Ascending aorta (tissue), 2 donors: ENCODE measurements at regions not wholly inside any gene's neighbourhood (a gene's known extent, or its start where the extent isn't known, plus 50 kb on each side); places are given as distances from the start of the nearest gene placed in this dataset.

Source experiments
- DNase-seq, 2 donors: peaks; one replicate each; pipeline ENCODE4 v3.0.0-alpha.2; 2019; ENCODE audit warnings: low spot score in 2 of 2
- H3K27ac ChIP-seq, 2 donors: fragments of 200-600 bp; sonication (generic); one replicate each; pipeline ENCODE4 v1.5.1; 2016 to 2017; ENCODE audit warnings: mild to moderate bottlenecking in 1 of 2
- H3K27me3 ChIP-seq: fragments of 200-600 bp; sonication (generic); one replicate; pipeline ENCODE4 v1.5.1; 2017
- H3K36me3 ChIP-seq, 2 donors: fragments of 200-600 bp; sonication (generic); one replicate each; pipeline ENCODE4 v1.5.1; 2016
- H3K4me1 ChIP-seq, 2 donors: fragments of 200-600 bp; sonication (generic); one replicate each; pipeline ENCODE4 v1.5.1; 2016 to 2017; ENCODE audit warnings: mild to moderate bottlenecking in 1 of 2
- H3K4me3 ChIP-seq, 2 donors: fragments of 200-600 bp; sonication (generic); one replicate each; pipeline ENCODE4 v1.5.1; 2016 to 2017; ENCODE audit warnings: mild to moderate bottlenecking in 1 of 2
- H3K9me3 ChIP-seq, 2 donors: fragments of 200-600 bp; sonication (generic); one replicate each; pipeline ENCODE4 v1.5.1; 2016
- intact Hi-C: fragments of 100-400 bp; cut with DNase I; formaldehyde crosslinking; loops from one replicate; pipeline ENCODE4 v1.15.1; 2023
- TF ChIP-seq, protein P1 (sequence below), 3 experiments: fragments of 200-600 bp in 2 of 3; fragments of 450-650 bp in 1 of 3; sonication (generic) in 2 of 3; IDR thresholded peaks; one replicate each; pipeline ENCODE4 v1.5.1; 2016 to 2019; ENCODE audit warnings: antibody characterized with exemption in 3 of 3, mild to moderate bottlenecking in 1 of 3, moderate library complexity in 1 of 3

DNA sequence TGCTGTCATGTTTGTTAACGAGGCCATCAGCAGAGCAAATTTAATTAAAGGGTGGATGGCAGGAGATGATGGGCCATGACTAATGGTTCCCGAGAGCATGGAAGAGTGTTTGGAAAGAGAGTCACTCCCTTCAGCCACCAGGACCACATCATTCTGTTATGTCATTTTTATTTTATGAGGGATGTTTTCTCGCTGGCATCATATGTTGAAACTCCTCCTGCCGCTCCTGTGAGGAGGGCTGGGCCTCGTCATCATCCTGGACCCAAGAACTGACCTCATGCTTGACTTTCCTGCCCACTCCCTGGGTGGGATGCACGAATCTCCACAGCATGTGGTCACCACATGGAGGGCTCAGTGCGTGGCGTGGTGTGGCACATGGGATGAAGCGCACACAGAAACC, 86.4 kb upstream of the FRMD1 start:
- H3K9me3 ChIP-seq, result no peaks in the 10 kb centered on the region
- no peak overlapping the region for H3K27ac ChIP-seq
- no peak for DNase-seq
- intact Hi-C loops, result no loop called here
- no peaks in the 10 kb centered on the region for H3K4me1 ChIP-seq
- no peak overlapping the region for H3K4me3 ChIP-seq
- TF ChIP-seq, protein P1, sequence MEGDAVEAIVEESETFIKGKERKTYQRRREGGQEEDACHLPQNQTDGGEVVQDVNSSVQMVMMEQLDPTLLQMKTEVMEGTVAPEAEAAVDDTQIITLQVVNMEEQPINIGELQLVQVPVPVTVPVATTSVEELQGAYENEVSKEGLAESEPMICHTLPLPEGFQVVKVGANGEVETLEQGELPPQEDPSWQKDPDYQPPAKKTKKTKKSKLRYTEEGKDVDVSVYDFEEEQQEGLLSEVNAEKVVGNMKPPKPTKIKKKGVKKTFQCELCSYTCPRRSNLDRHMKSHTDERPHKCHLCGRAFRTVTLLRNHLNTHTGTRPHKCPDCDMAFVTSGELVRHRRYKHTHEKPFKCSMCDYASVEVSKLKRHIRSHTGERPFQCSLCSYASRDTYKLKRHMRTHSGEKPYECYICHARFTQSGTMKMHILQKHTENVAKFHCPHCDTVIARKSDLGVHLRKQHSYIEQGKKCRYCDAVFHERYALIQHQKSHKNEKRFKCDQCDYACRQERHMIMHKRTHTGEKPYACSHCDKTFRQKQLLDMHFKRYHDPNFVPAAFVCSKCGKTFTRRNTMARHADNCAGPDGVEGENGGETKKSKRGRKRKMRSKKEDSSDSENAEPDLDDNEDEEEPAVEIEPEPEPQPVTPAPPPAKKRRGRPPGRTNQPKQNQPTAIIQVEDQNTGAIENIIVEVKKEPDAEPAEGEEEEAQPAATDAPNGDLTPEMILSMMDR (IDR thresholded peaks at IDR 0.05), result no peak
- no peaks in the 10 kb centered on the region for H3K36me3 ChIP-seq
- no peaks in the 10 kb centered on the region for H3K27me3 ChIP-seq

DNA sequence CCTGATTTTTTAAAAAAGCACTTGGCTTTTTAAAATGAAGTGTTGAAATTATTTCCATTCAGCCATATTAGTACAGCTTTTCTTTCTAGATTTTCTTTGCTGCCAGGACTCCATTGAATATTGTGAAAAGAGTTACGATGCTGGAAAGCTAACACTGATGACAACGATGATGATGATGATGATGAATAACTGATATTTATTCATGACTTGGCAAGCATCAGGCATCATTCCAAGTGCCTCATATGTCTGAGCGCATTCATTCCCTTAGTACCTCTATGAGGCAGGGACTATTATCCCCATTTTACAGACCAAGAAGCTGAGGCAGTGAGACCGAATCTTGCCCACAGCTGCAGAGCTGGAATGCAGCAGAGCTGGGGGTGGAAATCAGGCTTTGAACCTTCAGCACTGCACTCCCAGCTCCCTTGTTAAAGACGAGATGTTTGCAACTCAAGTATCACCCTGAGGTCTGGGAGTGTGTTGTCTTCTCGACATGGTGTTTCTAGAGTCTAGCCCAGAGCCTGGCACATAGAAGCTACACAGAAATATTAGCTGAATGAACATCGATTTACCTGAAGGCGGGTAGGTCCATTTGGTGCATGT, 85.5 kb upstream of the FRMD1 start:
- Histone ChIP-seq H3K9me3 (no peaks in the 10 kb centered on the region), H3K36me3 (no peaks in the 10 kb centered on the region), H3K27ac (no peak overlapping the region), H3K27me3 (no peaks in the 10 kb centered on the region), H3K4me3 (no peak overlapping the region), H3K4me1 (no peaks in the 10 kb centered on the region)
- intact Hi-C loops, result no loop called here
- TF ChIP-seq, protein P1 (IDR thresholded peaks at IDR 0.05), result no peak
- no peak for DNase-seq

DNA sequence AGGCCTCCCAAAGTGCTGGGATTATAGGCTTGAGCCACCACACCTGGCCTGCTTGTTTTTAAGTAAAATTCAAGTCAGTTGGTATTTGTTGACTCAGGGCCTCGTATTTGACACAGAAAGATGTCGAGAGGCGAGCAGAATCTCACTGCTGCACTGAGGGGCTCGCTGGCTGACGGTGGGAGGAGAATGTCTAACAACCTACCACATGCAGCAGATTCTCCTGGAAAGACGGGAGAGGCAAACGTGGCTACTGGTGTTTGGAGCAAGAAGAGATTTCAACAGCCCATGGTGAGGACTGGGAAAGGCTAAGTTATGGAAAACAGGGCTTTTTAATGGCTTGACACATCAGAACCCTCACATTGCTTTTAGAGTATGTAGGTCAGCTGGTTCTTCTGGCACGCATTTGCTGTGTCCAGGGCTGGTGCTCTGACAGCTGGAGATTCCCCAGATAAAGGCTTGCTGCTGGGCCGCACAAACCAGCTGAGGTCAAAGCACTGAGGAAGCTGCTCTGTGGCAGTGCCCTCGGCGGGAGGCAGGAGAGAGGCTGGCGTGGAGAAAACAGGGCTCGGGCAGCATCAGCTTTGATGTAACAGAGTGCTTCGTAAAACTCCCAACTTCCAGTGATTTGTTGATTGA, 84.2 kb upstream of the FRMD1 start:
- H3K27ac ChIP-seq, result no peak overlapping the region

DNA sequence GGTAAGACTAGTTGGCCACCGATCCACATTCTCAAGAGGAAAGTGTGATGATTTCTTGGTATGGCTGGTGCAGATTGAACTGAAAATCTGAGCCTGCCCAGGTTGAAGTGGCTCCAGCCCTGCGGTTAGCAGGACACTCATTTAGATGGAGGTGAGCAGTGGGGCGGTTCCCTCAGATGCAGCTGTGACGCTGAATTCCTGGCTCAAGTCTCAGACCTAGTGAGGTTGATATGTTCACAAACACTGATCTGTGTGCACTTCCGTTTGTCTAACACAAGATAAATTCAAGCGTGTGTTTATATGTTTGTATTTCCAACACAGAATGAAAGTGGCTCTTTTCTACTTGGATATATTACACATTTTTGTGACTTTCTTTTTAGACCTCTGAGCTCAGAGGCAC, 83.4 kb upstream of the FRMD1 start:
- Histone ChIP-seq H3K4me3 (no peak overlapping the region), H3K4me1 (no peaks in the 10 kb centered on the region), H3K27me3 (no peaks in the 10 kb centered on the region), H3K36me3 (no peaks in the 10 kb centered on the region), H3K9me3 (no peaks in the 10 kb centered on the region), H3K27ac (no peak overlapping the region)
- intact Hi-C loops, result no loop called here
- TF ChIP-seq, protein P1 (IDR thresholded peaks at IDR 0.05), result no peak
- no peak for DNase-seq

More for the DNA sequence above, 84.2 kb upstream of the FRMD1 start:
- no peaks in the 10 kb centered on the region for H3K27me3 ChIP-seq
- no peaks in the 10 kb centered on the region for H3K4me1 ChIP-seq
- TF ChIP-seq, protein P1 (IDR thresholded peaks at IDR 0.05), result no peak
- H3K9me3 ChIP-seq, result no peaks in the 10 kb centered on the region
- no peak overlapping the region for H3K4me3 ChIP-seq
- intact Hi-C loops, result no loop called here
- no peaks in the 10 kb centered on the region for H3K36me3 ChIP-seq
- DNase-seq, result no peak

DNA sequence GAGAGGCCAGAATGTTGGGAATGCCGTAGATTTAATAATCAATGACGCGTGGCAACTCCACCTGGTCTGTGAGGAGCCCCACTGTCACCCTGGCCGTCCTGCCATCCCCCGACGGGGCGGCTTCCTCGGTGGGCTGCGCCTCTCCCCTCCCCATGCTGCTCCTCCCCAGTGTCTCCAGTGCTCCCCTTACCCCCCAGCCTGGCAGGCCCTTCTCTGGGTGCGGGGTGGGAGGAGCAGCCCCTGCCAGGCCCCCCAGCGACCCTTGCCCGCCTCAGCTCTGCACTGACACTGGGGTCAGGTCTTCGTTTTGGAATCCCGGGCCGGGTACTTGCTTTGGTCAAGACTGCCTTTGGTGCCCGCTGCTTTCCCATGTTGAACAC, 82.3 kb upstream of the FRMD1 start:
- no peaks in the 10 kb centered on the region for H3K27me3 ChIP-seq
- H3K36me3 ChIP-seq, result no peaks in the 10 kb centered on the region
- no peak overlapping the region for H3K27ac ChIP-seq
- no peaks in the 10 kb centered on the region for H3K9me3 ChIP-seq
- H3K4me1 ChIP-seq, result no peaks in the 10 kb centered on the region
- no peak overlapping the region for H3K4me3 ChIP-seq
- intact Hi-C loops, result no loop called here
- no peak for DNase-seq
- TF ChIP-seq, protein P1 (IDR thresholded peaks at IDR 0.05), result no peak
